ENCODE measurements at regions not wholly inside any gene's neighbourhood (a gene's known extent, or its start where the extent isn't known, plus 50 kb on each side); places are given as distances from the start of the nearest gene placed in this dataset.
"Not testable (repeated sequence)": the region's sequence is repeated elsewhere in the genome, so short reads cannot be mapped to it uniquely, and the experiment has no call there.

DNA sequence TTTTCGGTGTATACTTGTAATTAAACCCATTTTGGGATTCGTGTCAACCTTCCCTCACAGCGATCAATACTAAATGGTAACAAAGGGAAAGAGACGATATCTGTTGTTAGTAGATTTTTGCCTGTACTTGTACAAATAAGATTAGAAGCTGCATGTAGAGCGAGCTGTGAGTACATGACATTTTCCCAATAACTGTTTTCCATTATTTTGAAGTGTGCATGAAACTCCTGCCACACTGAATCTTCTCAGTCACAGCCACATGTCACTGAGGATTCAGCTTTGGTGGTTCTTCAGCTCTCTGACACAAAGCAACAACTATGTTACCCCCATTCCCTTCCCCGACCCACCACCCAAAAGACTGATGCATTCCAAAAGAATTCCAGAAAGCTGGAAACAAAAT, 685.6 kb downstream of the EFNA5 start:
- Histone ChIP-seq H3K27ac (ENCODE audit: low read depth, low read length, poor library complexity, severe bottlenecking) (no peak overlapping the region), H3K9me3 (ENCODE audit: low read depth, low read length, poor library complexity, severe bottlenecking) (no peaks in the 10 kb centered on the region), H3K4me1 (ENCODE audit: insufficient read depth, low read length, poor library complexity, severe bottlenecking) (no peaks in the 10 kb centered on the region), H3K27me3 (replicated peaks; ENCODE audit: insufficient read depth, low read depth, low read length, poor library complexity) (peaks cover 3% of the 10 kb centered on the region), H3K36me3 (ENCODE audit: insufficient read depth, low read length, poor library complexity, severe bottlenecking) (no peaks in the 10 kb centered on the region), H3K4me3 (ENCODE audit: low read depth, low read length, poor library complexity, severe bottlenecking) (no peak overlapping the region)
- no peak for TF ChIP-seq EZH2 (IDR thresholded peaks at IDR 0.05; ENCODE audit: borderline replicate concordance, low read depth, low read length, poor library complexity, severe bottlenecking)
- TF ChIP-seq, protein P1, sequence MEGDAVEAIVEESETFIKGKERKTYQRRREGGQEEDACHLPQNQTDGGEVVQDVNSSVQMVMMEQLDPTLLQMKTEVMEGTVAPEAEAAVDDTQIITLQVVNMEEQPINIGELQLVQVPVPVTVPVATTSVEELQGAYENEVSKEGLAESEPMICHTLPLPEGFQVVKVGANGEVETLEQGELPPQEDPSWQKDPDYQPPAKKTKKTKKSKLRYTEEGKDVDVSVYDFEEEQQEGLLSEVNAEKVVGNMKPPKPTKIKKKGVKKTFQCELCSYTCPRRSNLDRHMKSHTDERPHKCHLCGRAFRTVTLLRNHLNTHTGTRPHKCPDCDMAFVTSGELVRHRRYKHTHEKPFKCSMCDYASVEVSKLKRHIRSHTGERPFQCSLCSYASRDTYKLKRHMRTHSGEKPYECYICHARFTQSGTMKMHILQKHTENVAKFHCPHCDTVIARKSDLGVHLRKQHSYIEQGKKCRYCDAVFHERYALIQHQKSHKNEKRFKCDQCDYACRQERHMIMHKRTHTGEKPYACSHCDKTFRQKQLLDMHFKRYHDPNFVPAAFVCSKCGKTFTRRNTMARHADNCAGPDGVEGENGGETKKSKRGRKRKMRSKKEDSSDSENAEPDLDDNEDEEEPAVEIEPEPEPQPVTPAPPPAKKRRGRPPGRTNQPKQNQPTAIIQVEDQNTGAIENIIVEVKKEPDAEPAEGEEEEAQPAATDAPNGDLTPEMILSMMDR (conservative IDR thresholded peaks at IDR 0.05; ENCODE audit: low read depth, low read length): no peak
- intact Hi-C loops (cut with micrococcal nuclease; ENCODE audit: unreplicated experiment): no loop called here
- CTCF ChIA-PET: no interaction called here
- BruUV-seq (replicated peaks): no TSS peak
- no peak for DNase-seq (ENCODE audit: low spot score)
- POLR2A ChIA-PET (ENCODE audit: low non-redundant PET): no interaction called here

DNA sequence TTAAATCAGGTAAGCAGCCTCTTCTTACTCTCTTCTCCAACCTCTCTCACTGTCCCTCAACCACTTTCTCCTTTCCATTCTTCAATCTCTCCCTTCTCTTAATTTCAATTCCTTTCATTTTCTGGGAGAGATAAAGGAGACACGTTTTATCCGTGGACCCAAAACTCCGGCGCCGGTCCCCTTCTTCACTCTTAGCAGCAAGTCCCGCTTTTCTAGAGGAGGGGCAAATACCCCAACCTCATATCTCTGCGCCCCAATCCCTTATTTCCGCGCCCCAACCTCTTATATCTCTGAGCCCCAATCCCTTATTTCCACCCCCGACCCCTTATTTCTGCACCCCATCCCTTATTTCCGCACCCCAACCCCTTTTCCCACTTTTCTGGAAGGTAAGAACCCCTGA, 691.6 kb downstream of the EFNA5 start:
- H3K4me3 ChIP-seq (ENCODE audit: low read depth, low read length, poor library complexity, severe bottlenecking); H3K27me3 ChIP-seq (replicated peaks; ENCODE audit: insufficient read depth, low read depth, low read length, poor library complexity); H3K27ac ChIP-seq (ENCODE audit: low read depth, low read length, poor library complexity, severe bottlenecking); DNase-seq (ENCODE audit: low spot score); CTCF ChIA-PET; H3K36me3 ChIP-seq (ENCODE audit: insufficient read depth, low read length, poor library complexity, severe bottlenecking); POLR2A ChIA-PET (ENCODE audit: low non-redundant PET); BruUV-seq (replicated peaks); intact Hi-C loops (cut with micrococcal nuclease; ENCODE audit: unreplicated experiment); H3K9me3 ChIP-seq (ENCODE audit: low read depth, low read length, poor library complexity, severe bottlenecking): not testable (repeated sequence)
- peaks cover 12% of the 10 kb centered on the region for H3K4me1 ChIP-seq (ENCODE audit: insufficient read depth, low read length, poor library complexity, severe bottlenecking)

DNA sequence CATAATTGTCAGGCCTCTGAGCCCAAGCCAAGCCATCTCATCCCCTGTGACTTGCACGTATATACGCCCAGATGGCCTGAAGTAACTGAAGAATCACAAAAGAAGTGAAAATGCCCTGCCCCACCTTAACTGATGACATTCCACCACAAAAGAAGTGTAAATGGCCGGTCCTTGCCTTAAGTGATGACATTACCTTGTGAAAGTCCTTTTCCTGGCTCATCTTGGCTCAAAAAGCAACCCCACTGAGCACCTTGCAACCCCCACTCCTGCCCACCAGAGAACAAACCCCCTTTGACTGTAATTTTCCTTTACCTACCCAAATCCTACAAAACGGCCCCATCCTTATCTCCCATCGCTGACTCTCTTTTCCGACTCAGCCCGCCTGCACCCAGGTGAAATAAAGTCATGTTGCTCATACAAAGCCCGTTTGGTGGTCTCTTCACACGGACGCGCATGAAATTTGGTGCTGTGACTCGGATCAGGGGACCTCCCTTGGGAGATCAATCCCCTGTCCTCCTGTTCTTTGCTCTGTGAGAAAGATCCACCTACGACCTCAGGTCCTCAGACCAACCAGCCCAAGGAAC, 692.1 kb downstream of the EFNA5 start:
- intact Hi-C loops (cut with micrococcal nuclease; ENCODE audit: unreplicated experiment); H3K27me3 ChIP-seq (replicated peaks; ENCODE audit: insufficient read depth, low read depth, low read length, poor library complexity); H3K27ac ChIP-seq (ENCODE audit: low read depth, low read length, poor library complexity, severe bottlenecking); H3K4me3 ChIP-seq (ENCODE audit: low read depth, low read length, poor library complexity, severe bottlenecking); POLR2A ChIA-PET (ENCODE audit: low non-redundant PET); BruUV-seq (replicated peaks); H3K36me3 ChIP-seq (ENCODE audit: insufficient read depth, low read length, poor library complexity, severe bottlenecking); DNase-seq (ENCODE audit: low spot score); H3K9me3 ChIP-seq (ENCODE audit: low read depth, low read length, poor library complexity, severe bottlenecking); CTCF ChIA-PET: not testable (repeated sequence)
- peaks cover 12% of the 10 kb centered on the region for H3K4me1 ChIP-seq (ENCODE audit: insufficient read depth, low read length, poor library complexity, severe bottlenecking)

DNA sequence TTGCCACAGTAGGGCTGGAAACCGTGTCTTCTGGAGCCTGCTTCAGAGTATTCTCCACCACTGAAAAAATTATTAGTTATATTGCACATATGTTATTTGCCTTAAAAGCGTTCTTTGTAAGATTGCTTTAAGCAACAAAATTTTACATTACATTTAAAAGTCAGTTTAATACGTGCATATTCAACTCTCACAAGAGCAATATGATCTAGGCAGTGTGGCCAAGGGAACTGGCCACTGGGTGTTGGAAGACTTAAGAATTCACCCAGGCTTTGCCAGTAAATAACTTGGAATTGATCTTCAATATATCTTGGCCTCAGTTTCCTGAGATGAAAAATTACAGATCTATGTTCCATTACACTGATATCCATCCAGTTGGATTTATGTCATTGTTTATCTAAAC, 694.4 kb downstream of the EFNA5 start:
- Histone ChIP-seq H3K27ac (ENCODE audit: low read depth, low read length, poor library complexity, severe bottlenecking) (no peak overlapping the region), H3K4me3 (ENCODE audit: low read depth, low read length, poor library complexity, severe bottlenecking) (no peak overlapping the region), H3K36me3 (ENCODE audit: insufficient read depth, low read length, poor library complexity, severe bottlenecking) (no peaks in the 10 kb centered on the region), H3K4me1 (ENCODE audit: insufficient read depth, low read length, poor library complexity, severe bottlenecking) (peaks cover 12% of the 10 kb centered on the region), H3K27me3 (replicated peaks; ENCODE audit: insufficient read depth, low read depth, low read length, poor library complexity) (no peaks in the 10 kb centered on the region), H3K9me3 (ENCODE audit: low read depth, low read length, poor library complexity, severe bottlenecking) (no peaks in the 10 kb centered on the region)
- TF ChIP-seq, protein P1 (conservative IDR thresholded peaks at IDR 0.05; ENCODE audit: low read depth, low read length): no peak
- no peak for TF ChIP-seq EZH2 (IDR thresholded peaks at IDR 0.05; ENCODE audit: borderline replicate concordance, low read depth, low read length, poor library complexity, severe bottlenecking)
- no peak for DNase-seq (ENCODE audit: low spot score)
- intact Hi-C loops (cut with micrococcal nuclease; ENCODE audit: unreplicated experiment): no loop called here
- ChIA-PET CTCF (no interaction called here), POLR2A (ENCODE audit: low non-redundant PET) (no interaction called here)
- BruUV-seq (replicated peaks): no TSS peak

All from A673 (cell line).